ENCODE measurements at regions not wholly inside any gene's neighbourhood (a gene's known extent, or its start where the extent isn't known, plus 50 kb on each side); places are given as distances from the start of the nearest gene placed in this dataset.
"Not testable (repeated sequence)": the region's sequence is repeated elsewhere in the genome, so short reads cannot be mapped to it uniquely, and the experiment has no call there.

- TF ChIP-seq POLR2AphosphoS5, CTCF, POLR2A, EP300 (IDR thresholded peaks at IDR 0.05): not testable (repeated sequence)
Observed at GRCh38 chr4:131729205-131729604, 1419.9 kb upstream of the PCDH10 start.

Data from gastroesophageal sphincter (tissue), 3 donors.